GM12873 (cell line): ENCODE measurements at regions not wholly inside any gene's neighbourhood (a gene's known extent, or its start where the extent isn't known, plus 50 kb on each side); places are given as distances from the start of the nearest gene placed in this dataset.

ENCODE experiments used
- CTCF ChIP-seq: IDR thresholded peaks from 2 replicates; pipeline ENCODE4 v1.5.1; 2012; ENCODE audit warnings: low read depth, mild to moderate bottlenecking, moderate library complexity, low read length, control low read depth; ENCODE audit not compliant: insufficient read depth; ENCODE audit errors: missing control alignments

GRCh38 chr7:80057488-80057887 lies 77.1 kb upstream of the GNAI1 start:
- TF ChIP-seq CTCF, result no peak

- TF ChIP-seq CTCF, result no peak
Measured at GRCh38 chr7:80054356-80054755, 80.3 kb upstream of the GNAI1 start.

- TF ChIP-seq CTCF, result no peak
Measured at GRCh38 chr7:80053124-80053523, 81.5 kb upstream of the GNAI1 start.

GRCh38 chr7:80047856-80048459 lies 86.7 kb upstream of the GNAI1 start:
- TF ChIP-seq CTCF, result no peak

GRCh38 chr7:80047032-80047431 lies 87.6 kb upstream of the GNAI1 start:
- TF ChIP-seq CTCF, result no peak

- no peak for TF ChIP-seq CTCF
Measured at GRCh38 chr7:80044796-80045195, 89.8 kb upstream of the GNAI1 start.

- TF ChIP-seq CTCF, result no peak
Measured at GRCh38 chr7:80040752-80041151, 93.9 kb upstream of the GNAI1 start.
